ENCODE measurements at regions not wholly inside any gene's neighbourhood (a gene's known extent, or its start where the extent isn't known, plus 50 kb on each side); places are given as distances from the start of the nearest gene placed in this dataset.

- TF ChIP-seq, protein P1, sequence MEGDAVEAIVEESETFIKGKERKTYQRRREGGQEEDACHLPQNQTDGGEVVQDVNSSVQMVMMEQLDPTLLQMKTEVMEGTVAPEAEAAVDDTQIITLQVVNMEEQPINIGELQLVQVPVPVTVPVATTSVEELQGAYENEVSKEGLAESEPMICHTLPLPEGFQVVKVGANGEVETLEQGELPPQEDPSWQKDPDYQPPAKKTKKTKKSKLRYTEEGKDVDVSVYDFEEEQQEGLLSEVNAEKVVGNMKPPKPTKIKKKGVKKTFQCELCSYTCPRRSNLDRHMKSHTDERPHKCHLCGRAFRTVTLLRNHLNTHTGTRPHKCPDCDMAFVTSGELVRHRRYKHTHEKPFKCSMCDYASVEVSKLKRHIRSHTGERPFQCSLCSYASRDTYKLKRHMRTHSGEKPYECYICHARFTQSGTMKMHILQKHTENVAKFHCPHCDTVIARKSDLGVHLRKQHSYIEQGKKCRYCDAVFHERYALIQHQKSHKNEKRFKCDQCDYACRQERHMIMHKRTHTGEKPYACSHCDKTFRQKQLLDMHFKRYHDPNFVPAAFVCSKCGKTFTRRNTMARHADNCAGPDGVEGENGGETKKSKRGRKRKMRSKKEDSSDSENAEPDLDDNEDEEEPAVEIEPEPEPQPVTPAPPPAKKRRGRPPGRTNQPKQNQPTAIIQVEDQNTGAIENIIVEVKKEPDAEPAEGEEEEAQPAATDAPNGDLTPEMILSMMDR (IDR thresholded peaks at IDR 0.05 in 2 of 3, conservative IDR thresholded peaks at IDR 0.05 in 1 of 3; ENCODE audit: borderline replicate concordance in 1 of 3, insufficient read depth in 1 of 3, low read depth in 2 of 3, low read length in 2 of 3), result no peak
- TF ChIP-seq REST (IDR thresholded peaks at IDR 0.05; ENCODE audit: low read depth) (no peak), EZH2 (IDR thresholded peaks at IDR 0.05) (no peak), CEBPB (IDR thresholded peaks at IDR 0.05; ENCODE audit: low read depth) (no peak), EZH2phosphoT487 (IDR thresholded peaks at IDR 0.05; ENCODE audit: borderline replicate concordance) (no peak), SRF (IDR thresholded peaks at IDR 0.05; ENCODE audit: low read depth) (no peak), YY1 (IDR thresholded peaks at IDR 0.05; ENCODE audit: extremely low read depth, insufficient replicate concordance, low read depth, low read length) (no peak), ZFX (IDR thresholded peaks at IDR 0.05) (no peak), ELF1 (IDR thresholded peaks at IDR 0.05; ENCODE audit: borderline replicate concordance, low read depth) (no peak), RAD21 (IDR thresholded peaks at IDR 0.05; ENCODE audit: low read depth) (no peak), MAX (IDR thresholded peaks at IDR 0.05) (no peak), POLR2A (IDR thresholded peaks at IDR 0.05; ENCODE audit: borderline replicate concordance, extremely low read depth, insufficient read depth, insufficient read length) (no peak), JUND (IDR thresholded peaks at IDR 0.05) (no peak)
These were observed 207.1 kb upstream of the PTGFR start for GRCh38 chr1:78283691-78284090.

Measured in HCT116 (cell line).